ENCODE measurements at regions not wholly inside any gene's neighbourhood (a gene's known extent, or its start where the extent isn't known, plus 50 kb on each side); places are given as distances from the start of the nearest gene placed in this dataset.

DNA sequence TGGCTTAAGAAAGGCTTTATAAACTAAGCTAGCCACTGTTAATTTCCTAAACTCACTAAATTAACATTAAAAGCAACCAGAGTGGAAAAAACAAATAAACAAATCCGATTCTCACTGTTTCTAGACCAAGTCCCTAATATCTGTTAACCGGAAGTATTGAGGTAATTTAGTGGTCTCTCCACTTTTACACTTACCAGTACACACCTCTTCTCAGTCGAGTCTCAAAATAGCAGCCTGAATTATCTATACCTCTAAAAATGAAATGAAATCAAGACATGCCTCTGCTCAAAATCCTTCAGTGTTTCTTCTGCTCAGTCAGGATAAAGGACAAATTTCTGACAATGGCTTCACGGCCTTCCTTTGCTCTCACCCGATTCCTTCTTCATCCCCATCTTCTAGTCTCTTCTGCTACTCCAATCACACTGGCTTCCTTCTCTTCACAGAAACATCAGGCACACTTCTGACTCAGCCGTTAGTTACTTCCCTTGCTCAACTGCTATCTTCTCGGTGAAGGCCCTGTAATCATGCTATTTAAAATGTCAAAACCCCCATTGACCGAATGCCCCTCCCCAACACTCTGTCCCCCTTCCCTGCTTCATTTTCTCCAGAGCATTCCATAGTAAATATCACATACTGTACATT lies 161.3 kb downstream of the KITLG start:
- no peak for DNase-seq

DNA sequence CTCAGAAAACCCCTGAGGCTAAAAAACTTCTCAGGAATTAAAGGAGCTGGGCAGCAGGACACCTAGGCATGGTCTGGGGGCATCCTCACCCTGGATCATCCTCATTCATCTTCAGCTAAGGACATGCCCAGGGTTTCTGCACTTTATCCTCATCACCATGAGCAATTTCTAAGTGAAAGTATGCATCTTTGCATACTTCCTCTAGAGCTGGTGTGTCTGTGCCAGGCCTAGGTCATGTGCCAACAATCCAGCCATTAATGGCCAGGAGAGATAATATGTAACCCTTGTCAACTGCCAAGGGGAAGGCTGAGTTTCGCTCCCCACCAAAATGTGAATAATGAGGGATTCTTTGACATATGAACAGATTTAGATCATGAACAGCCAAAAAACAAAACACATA lies 160.5 kb downstream of the KITLG start:
- DNase-seq: no peak

DNA sequence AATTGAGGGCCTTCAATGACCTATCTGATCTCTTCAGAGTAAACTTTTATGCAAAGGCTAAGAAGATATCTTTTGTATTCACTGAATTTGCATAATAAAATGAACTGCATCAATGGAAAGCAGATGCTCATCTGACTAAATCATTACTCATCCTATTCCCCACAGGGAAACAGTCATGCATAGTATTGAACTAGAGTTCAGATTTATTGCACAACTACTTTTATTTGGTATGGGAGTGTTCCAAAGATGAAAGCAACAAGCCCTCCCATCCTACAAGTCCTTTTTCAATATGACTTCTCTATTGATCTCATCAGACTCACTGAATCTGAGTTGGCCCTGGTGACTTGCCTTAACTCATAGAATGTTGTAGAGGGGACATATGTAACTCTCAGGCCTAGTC lies 159.8 kb downstream of the KITLG start:
- no peak for DNase-seq

DNA sequence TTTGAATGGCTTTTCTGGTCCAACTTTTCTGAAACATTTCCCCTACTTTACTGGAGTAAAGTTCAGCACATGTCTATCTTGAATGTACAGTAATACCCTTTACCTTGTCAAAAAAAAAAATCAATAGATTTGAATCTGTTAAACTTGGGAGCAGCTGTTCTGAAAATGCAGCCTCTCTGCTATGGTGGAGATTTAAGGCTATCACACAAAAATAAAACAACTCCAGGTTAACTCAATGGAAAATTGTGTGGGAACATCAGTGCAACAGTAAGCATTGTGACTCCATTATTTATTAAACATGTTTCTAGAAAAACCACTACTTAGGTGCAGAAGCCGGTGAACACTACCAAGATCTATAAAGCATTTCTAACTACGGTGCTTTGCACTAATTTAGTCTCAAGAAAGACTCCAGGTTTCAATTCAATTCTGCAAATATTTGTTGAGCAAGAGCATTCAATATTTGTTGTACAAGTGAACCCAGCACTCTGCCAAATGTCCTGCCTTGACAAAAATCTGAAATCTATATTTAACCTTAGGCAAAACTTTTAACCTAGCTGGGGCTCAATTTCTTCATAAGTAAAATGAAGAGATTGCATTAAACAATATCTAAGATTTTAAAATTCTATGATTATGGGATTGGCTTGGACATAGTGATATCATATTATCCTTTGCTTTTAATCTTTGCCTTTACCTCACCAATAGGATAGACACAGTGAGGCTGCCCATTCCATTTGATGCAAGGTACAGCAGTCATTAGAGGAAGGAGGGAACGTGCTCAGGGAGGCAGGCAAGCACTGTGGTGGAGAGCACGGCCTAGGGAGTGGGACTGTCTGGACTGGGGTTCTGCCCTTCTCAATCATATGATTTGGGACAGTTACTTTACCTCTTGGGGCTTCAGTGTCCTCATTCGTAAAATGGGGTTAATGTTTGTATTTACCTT lies 155.2 kb downstream of the KITLG start:
- no peak for DNase-seq

DNA sequence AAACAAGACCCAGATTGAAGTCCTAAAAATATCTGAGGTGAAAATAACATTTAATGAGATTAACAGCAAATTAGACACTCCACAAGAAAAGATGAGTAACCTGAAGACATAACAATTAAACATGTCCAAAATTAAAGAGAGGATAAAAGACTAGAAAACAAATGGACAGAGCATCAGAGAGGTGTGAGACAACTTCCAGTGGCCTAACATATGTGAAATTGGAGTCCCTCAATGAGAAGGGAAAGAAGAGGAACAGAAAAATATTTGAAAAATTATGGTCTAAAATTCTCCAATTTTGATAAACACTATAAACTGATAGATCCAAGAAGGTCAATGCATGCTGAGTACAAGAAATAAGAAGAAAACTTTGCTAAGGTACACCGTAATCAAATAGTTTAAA lies 151.9 kb downstream of the KITLG start:
- DNase-seq: no peak

DNA sequence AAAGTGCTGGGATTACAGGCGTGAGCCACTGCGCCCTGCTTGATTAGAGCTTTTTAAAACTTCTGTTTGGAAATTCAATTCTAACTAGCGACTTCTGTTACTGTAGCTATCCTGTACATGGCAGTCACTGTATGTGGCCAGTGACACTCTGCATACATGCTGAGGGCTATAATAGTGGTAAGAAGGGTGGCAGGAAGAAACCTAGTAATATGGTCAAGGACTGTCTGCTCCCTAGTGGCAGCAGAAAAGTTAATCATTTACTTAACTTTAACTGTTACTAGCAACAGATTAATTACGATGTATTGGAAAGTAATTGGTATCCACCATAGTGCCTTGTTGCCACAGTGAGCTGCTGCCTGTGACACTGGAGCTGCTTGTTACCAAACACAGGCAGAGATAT lies 149.0 kb downstream of the KITLG start:
- no peak for DNase-seq

DNA sequence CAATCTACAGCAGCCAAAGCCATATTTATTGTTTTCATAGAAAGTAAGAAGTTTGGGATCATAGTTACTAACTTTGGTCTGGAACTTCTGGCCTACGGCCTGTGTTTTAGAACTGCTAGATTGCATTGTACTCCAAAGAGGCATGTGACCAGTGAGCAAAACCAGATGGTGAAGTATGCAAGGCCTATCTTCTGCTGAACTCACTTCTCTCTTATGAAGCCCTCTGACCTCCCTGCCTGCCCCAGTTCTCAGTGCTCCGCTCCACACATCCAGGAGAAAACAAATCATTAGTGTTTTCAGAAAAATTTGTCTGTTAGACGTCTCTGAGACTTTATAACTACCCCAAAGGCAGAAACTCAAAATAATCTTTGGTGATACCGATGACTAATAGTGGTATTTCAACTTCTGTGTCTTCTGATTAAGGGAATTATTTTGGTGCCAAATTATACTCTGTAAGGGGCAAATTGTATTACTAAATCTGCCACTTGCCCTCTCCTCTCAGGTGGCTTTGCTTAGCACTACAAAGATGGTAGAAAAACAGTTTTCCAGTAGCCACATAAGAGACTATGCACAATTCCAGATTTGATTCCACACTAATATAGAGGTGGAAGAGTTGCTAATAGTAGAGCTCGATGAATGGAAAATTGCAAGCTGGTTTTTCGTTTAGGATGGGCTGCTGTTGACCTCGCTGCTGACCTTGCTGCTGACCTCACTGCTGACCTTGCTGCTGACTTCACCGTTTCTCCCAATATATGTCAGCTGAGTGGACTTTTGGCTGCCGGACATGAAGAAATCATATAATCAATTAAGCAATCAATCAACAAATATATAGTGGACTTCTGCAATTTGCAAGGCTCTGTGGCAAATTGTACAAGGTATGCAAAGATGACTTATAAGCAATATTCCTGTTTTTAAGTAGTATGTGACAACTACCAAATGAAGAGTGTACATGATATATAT lies 147.5 kb downstream of the KITLG start:
- DNase-seq: no peak

DNA sequence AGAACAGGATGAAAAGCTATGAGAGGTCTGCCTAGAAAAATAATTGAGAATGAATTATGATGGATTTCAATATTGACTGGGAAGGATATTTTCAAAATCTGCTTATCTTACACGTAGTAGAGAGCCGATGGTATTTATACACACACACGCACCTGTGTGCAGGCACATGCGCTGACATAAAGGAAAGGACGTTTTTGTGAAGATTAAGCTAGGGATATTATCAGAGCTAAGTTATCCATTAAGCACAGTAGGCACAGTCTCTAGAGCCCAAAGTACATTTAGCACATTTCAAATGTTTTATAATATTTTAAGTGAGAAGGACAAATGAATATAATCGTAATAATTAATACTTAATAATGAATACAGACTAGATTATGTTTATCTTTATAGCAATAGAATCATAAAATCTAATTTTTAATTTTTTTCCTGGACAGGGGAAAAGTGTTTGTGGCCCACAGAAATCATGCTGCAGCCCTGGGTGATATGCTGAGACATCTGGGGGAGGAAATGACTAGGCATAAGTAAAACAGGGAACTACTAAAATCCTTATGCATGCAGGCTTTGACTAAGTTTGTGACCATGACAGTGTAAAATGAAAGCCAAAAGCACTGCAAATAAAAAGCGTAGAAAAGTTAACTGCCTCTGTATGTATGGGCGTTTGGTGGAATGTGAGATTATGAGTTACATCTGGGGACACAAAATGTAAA lies 146.1 kb downstream of the KITLG start:
- DNase-seq: no peak

DNA sequence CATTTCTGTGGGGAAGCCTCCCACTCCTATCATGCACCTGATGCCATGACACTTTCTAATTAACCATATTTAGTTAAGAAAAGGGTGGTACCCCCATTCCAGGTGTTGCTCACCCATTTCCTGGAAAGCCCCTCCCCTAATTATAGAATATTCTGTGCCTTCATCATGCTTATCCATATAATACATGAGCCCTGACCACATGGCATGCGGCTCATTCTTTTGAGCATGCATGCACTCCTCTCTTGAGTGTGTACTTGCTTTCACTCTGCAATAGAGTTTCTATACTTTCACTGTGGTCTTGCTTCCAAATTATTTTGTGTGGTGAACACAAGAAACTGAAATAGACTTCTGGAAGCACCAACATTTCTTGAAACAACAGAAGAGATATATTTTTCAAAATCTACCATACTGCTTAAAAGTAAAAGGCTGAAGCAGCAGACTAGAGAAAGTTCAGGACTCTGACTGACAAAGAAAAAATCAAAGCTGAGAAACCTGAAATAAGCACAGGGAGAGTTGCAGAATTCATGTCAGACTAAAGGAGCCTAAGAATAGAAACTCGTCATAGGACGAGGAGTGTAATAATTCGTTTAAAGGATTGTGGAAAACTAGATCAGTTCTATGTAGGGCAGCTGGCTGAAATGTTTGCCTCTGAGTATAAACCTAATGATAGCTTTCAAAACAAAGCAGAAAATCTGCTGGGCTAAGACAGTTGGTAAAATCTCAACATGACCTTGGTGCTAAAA lies 144.8 kb downstream of the KITLG start:
- DNase-seq: no peak

DNA sequence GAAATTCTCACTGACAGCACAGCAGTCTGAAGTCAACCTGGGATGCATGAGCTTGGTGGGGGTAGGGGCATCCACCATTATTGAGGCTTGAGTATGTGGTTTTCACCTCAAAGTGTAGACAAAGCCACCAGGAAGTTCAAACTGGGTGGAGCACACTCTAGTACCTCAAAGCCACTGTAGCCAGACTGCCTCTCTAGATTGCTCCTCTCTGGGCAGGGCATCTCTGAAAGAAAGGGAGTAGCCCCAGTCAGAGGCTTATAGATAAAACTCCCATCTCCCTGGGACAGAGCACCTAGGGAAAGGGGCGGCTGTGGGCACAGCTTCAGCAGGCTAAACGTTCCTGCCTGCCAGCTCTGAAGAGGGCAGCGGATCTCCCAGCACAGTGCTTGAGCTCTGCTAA lies 143.0 kb downstream of the KITLG start:
- DNase-seq: no peak
